WI38 (cell line): ENCODE measurements at regions not wholly inside any gene's neighbourhood (a gene's known extent, or its start where the extent isn't known, plus 50 kb on each side); places are given as distances from the start of the nearest gene placed in this dataset.

ENCODE experiments used
- H3K4me3 ChIP-seq: 2 replicates; pipeline ENCODE4 v1.5.1; 2011; ENCODE audit warnings: low read depth, mild to moderate bottlenecking, control low read depth, low read length
- CTCF ChIP-seq: IDR thresholded peaks from 2 replicates; pipeline ENCODE4 v1.5.1; 2012; ENCODE audit warnings: low read depth, mild to moderate bottlenecking, control low read depth, low read length

GRCh38 chr12:127546721-127547505 lies 720.1 kb upstream of the TMEM132C start:
- TF ChIP-seq CTCF, result no peak
- H3K4me3 ChIP-seq, result no peak overlapping the region

DNA sequence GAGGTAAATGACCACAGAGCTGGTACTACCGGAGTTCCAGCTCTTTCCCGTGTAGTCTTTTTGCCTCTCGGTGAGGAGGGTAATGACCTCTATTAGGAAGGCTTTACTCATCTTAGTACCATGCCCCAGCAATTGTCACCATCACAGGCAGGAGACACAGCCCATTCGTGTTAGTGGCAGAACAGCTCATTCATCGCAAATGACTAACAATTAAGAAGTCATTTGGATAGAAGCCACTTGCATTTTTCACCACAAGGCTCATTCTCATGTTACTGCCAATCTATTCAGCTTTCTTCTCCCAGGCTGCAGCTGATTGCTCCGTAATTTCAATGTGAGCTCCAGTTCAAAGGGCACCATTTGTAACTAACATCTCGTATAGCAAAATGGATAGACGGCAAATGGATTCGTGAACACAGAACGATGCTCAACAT lies 718.8 kb upstream of the TMEM132C start:
- H3K4me3 ChIP-seq, result no peak overlapping the region
- TF ChIP-seq CTCF, result no peak

- TF ChIP-seq CTCF, result no peak
- H3K4me3 ChIP-seq, result no peak overlapping the region
These were observed 716.7 kb upstream of the TMEM132C start for GRCh38 chr12:127550271-127550670.

GRCh38 chr12:127552838-127553237 lies 714.1 kb upstream of the TMEM132C start:
- no peak for TF ChIP-seq CTCF

DNA sequence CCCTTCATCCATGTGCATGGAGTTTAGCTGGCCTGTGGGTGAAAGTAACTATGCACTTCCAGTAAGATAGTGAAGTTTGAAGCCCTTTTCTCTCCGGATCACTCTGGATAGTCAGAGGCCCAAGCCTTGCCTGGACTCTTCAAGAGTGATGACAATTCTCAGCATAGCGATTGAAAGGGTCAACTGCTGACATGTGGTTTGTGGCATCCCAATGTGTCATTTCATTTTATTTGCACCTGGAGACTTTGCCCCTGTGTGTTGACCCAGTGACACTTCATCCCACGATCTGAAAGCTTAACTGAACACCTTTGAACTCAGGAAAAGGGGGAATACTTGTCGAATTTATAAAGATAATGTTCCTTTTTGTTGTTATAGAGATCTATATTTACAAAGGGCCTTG lies 711.9 kb upstream of the TMEM132C start:
- no peak for TF ChIP-seq CTCF
- no peak overlapping the region for H3K4me3 ChIP-seq

More at GRCh38 chr12:127552838-127553237, 714.1 kb upstream of the TMEM132C start:
- H3K4me3 ChIP-seq, result no peak overlapping the region

DNA sequence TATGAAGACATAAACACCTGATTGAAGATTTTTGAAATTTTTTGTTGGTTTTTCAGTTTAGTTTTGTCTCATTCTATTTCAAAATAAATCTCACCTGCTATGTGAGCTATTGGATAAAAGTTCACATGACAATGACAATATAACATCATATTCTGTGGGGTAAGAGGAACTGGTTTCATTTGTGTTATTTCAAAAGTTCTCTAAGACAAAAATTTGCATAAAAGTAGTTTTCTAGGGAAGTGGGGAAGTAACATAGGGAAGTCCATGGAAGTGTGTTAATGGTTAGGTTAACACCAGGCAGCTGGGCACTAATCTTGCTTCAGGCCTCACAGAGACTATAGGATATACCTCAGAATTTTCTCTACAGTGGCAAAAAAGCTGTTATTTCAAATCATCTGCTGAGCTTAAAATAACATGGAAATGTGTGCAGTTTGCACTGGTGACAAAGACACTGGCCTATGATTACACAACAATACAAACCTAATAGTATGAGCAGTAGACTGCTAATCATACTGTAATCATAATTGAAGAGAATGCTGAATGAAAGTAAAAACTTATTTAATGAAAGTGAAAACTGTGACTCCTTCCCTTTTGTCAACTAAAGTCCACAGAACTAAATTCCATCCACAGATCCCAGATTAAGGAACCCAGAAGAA lies 710.6 kb upstream of the TMEM132C start:
- no peak overlapping the region for H3K4me3 ChIP-seq
- TF ChIP-seq CTCF, result no peak

DNA sequence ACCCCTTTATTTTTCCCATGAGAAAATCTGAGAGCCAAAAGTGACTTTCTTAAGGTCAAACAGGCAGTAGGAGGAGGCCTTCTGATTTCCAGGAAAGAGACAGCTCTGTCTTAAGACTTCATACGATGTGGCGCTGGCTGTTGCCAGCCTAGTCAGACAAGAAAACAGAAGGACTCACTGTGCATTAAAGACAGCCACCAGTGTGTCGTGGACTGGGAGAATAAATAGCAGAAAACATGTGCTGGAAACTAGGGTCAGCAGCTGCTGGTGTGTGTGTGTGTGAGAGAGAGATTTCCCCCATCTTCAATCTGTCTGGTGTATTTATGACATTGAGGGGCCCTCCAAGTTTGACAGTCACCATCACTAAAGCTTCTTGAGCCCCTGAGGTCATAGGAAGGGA lies 708.6 kb upstream of the TMEM132C start:
- TF ChIP-seq CTCF, result no peak
- no peak overlapping the region for H3K4me3 ChIP-seq
